C4-2B (cell line): ENCODE measurements at regions not wholly inside any gene's neighbourhood (a gene's known extent, or its start where the extent isn't known, plus 50 kb on each side); places are given as distances from the start of the nearest gene placed in this dataset.
"Not testable (repeated sequence)": the region's sequence is repeated elsewhere in the genome, so short reads cannot be mapped to it uniquely, and the experiment has no call there.

Source experiments
- CTCF ChIP-seq: fragments of 450-650 bp; conservative IDR thresholded peaks from 2 replicates; pipeline ENCODE4 v1.5.1; 2017; ENCODE audit warnings: mild to moderate bottlenecking
- ZFX ChIP-seq: fragments of 450-650 bp; IDR thresholded peaks from 2 replicates; pipeline ENCODE4 v1.6.1; 2017

- not testable (repeated sequence) for TF ChIP-seq CTCF, ZFX
Measured at GRCh38 chr5:89317838-89318237, 434.9 kb upstream of the MEF2C start.
